Activated B cell treated with CpG ODN at 0.5 μM for 24 hours (primary cell): ENCODE measurements at regions not wholly inside any gene's neighbourhood (a gene's known extent, or its start where the extent isn't known, plus 50 kb on each side); places are given as distances from the start of the nearest gene placed in this dataset.

Source experiments
- ATAC-seq: fragments of 200-7000 bp; cut with Tn5 transposase; one replicate; pipeline ENCODE4 v1.10.0; 2021; ENCODE audit warnings: low read depth, mild to moderate bottlenecking, moderate library complexity
- CTCF ChIA-PET: fragments of 350-600 bp; sonication (Branson Sonifier 250); formaldehyde crosslinking; loops from one replicate; lab custom pipeline; 2021; ENCODE audit warnings: antibody characterized with exemption; lab: Charles Lee
- POLR2A ChIA-PET: fragments of 350-600 bp; sonication (Branson Sonifier 250); formaldehyde crosslinking; loops from one replicate; lab custom pipeline; 2021; ENCODE audit warnings: antibody characterized with exemption; lab: Charles Lee
- DNase-seq: peaks from one replicate; pipeline ENCODE4 v3.0.0; 2022
- H3K27ac Mint-ChIP-seq: one replicate; pipeline ENCODE4 v1.8.0; 2020; ENCODE audit warnings: mixed read lengths
- H3K27me3 Mint-ChIP-seq: one replicate; pipeline ENCODE4 v1.8.0; 2021; ENCODE audit warnings: mixed read lengths
- H3K36me3 Mint-ChIP-seq: one replicate; pipeline ENCODE4 v1.8.0; 2021; ENCODE audit warnings: low read depth, mixed read lengths
- H3K4me1 Mint-ChIP-seq: one replicate; pipeline ENCODE4 v1.8.0; 2021; ENCODE audit warnings: mixed read lengths
- H3K4me3 Mint-ChIP-seq: one replicate; pipeline ENCODE4 v1.8.0; 2020; ENCODE audit warnings: mild to moderate bottlenecking, mixed read lengths
- H3K9me3 Mint-ChIP-seq: one replicate; pipeline ENCODE4 v1.8.0; 2020; ENCODE audit warnings: mixed read lengths
- CTCF ChIP-seq: fragments of 200-600 bp; IDR thresholded peaks from one replicate; pipeline ENCODE4 v1.8.0; 2022; ENCODE audit warnings: antibody characterized with exemption, mild to moderate bottlenecking
- intact Hi-C: fragments of 100-400 bp; cut with micrococcal nuclease; formaldehyde crosslinking; loops from one replicate; pipeline ENCODE4 v1.15.1; 2024

- ChIA-PET CTCF (no interaction called here), POLR2A (no interaction called here)
- TF ChIP-seq CTCF, result no peak
- intact Hi-C loops, result no loop called here
- no peak overlapping the region for H3K27ac Mint-ChIP-seq
- no peaks in the 10 kb centered on the region for H3K4me1 Mint-ChIP-seq
- H3K9me3 Mint-ChIP-seq, result no peaks in the 10 kb centered on the region
- no peak for DNase-seq
- peaks cover 17% of the 10 kb centered on the region for H3K27me3 Mint-ChIP-seq
- H3K36me3 Mint-ChIP-seq, result no peaks in the 10 kb centered on the region
- H3K4me3 Mint-ChIP-seq, result no peak overlapping the region
- ATAC-seq, result no peak
Measured at GRCh38 chr21:41565550-41565949, 57.6 kb upstream of the TMPRSS2 start.

- DNase-seq (no peak), ATAC-seq (no peak)
- intact Hi-C loops, result no loop called here
- H3K27me3 Mint-ChIP-seq, result peaks cover 17% of the 10 kb centered on the region
- CTCF ChIA-PET, result no interaction called here
- no peaks in the 10 kb centered on the region for H3K9me3 Mint-ChIP-seq
- H3K4me3 Mint-ChIP-seq, result no peak overlapping the region
- TF ChIP-seq CTCF, result no peak
- H3K27ac Mint-ChIP-seq, result no peak overlapping the region
- H3K4me1 Mint-ChIP-seq, result no peaks in the 10 kb centered on the region
- no peaks in the 10 kb centered on the region for H3K36me3 Mint-ChIP-seq
- POLR2A ChIA-PET, result no interaction called here
Measured at GRCh38 chr21:41564871-41565274, 56.9 kb upstream of the TMPRSS2 start.

- DNase-seq (no peak), ATAC-seq (no peak)
- Mint-ChIP-seq H3K4me3 (no peak overlapping the region), H3K36me3 (no peaks in the 10 kb centered on the region), H3K4me1 (no peaks in the 10 kb centered on the region), H3K9me3 (no peaks in the 10 kb centered on the region), H3K27ac (no peak overlapping the region), H3K27me3 (peaks cover 18% of the 10 kb centered on the region)
- no peak for TF ChIP-seq CTCF
- intact Hi-C loops, result no loop called here
- ChIA-PET CTCF (no interaction called here), POLR2A (no interaction called here)
Measured at GRCh38 chr21:41562101-41563000, 54.4 kb upstream of the TMPRSS2 start.

GRCh38 chr21:41561701-41562100 lies 53.7 kb upstream of the TMPRSS2 start:
- intact Hi-C loops, result no loop called here
- TF ChIP-seq CTCF, result no peak
- no peak for ATAC-seq
- no peak for DNase-seq
- H3K9me3 Mint-ChIP-seq, result no peaks in the 10 kb centered on the region
- no peak overlapping the region for H3K27ac Mint-ChIP-seq
- CTCF ChIA-PET, result no interaction called here
- no peak overlapping the region for H3K4me3 Mint-ChIP-seq
- peaks cover 23% of the 10 kb centered on the region for H3K27me3 Mint-ChIP-seq
- POLR2A ChIA-PET, result no interaction called here
- H3K4me1 Mint-ChIP-seq, result no peaks in the 10 kb centered on the region
- H3K36me3 Mint-ChIP-seq, result no peaks in the 10 kb centered on the region

- no peaks in the 10 kb centered on the region for H3K36me3 Mint-ChIP-seq
- ChIA-PET CTCF (no interaction called here), POLR2A (no interaction called here)
- peaks cover 19% of the 10 kb centered on the region for H3K27me3 Mint-ChIP-seq
- H3K27ac Mint-ChIP-seq, result no peak overlapping the region
- no peak for ATAC-seq
- no peak overlapping the region for H3K4me3 Mint-ChIP-seq
- no peak for TF ChIP-seq CTCF
- intact Hi-C loops, result no loop called here
- H3K4me1 Mint-ChIP-seq, result no peaks in the 10 kb centered on the region
- no peaks in the 10 kb centered on the region for H3K9me3 Mint-ChIP-seq
- no peak for DNase-seq
Measured at GRCh38 chr21:41560661-41561158, 52.8 kb upstream of the TMPRSS2 start.
